ENCODE measurements at regions not wholly inside any gene's neighbourhood (a gene's known extent, or its start where the extent isn't known, plus 50 kb on each side); places are given as distances from the start of the nearest gene placed in this dataset.

DNA sequence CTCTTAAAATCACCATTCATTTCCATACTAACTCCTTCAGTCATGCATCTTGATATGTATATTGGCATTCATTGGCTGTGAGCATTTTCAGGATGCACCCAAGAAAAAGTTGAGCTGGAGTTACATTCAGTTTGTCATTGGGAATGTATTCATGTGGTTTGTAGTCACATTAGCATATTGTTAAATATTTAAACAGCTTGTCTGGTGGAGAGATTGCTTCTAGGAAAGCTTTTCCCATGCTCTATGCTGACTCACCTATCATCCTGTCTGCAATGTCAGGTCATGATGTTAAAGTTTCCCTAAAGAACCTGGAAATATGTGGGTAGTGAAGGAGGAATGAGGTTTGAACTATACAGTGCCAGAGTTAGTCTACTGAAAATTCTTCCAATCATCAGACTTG lies 583.6 kb downstream of the GALC start:
- no peak for TF ChIP-seq CTCF (IDR thresholded peaks at IDR 0.05)
- no peak for TF ChIP-seq EZH2 (IDR thresholded peaks at IDR 0.05)
- TF ChIP-seq EZH2phosphoT487 (IDR thresholded peaks at IDR 0.05) = no peak

Data from neural progenitor cell (in vitro differentiated cells).